HG03095 (cell line): ENCODE measurements at regions not wholly inside any gene's neighbourhood (a gene's known extent, or its start where the extent isn't known, plus 50 kb on each side); places are given as distances from the start of the nearest gene placed in this dataset.

Experiments
- ATAC-seq: cut with Tn5 transposase; IDR thresholded peaks from one replicate; pipeline ENCODE4 v1.9.1; 2021; ENCODE audit warnings: moderate library complexity; ENCODE audit not compliant: unreplicated experiment

GRCh38 chr16:86632206-86632605, 53.9 kb downstream of the FOXL1 start:
- no peak for ATAC-seq

- no peak for ATAC-seq
Measured at GRCh38 chr16:86632944-86633343, 54.6 kb downstream of the FOXL1 start.

- ATAC-seq: no peak
Measured at GRCh38 chr16:86634292-86634691, 55.9 kb downstream of the FOXL1 start.

- no peak for ATAC-seq
Measured at GRCh38 chr16:86635176-86635876, 57.0 kb downstream of the FOXL1 start.

GRCh38 chr16:86635926-86636325, 57.6 kb downstream of the FOXL1 start:
- no peak for ATAC-seq

GRCh38 chr16:86637744-86638143, 59.4 kb downstream of the FOXL1 start:
- no peak for ATAC-seq

- ATAC-seq: no peak
Measured at GRCh38 chr16:86638642-86639041, 60.3 kb downstream of the FOXL1 start.

GRCh38 chr16:86639354-86639753, 61.0 kb downstream of the FOXL1 start:
- no peak for ATAC-seq

- no peak for ATAC-seq
Measured at GRCh38 chr16:86640265-86640843, 62.0 kb downstream of the FOXL1 start.

- no peak for ATAC-seq
Measured at GRCh38 chr16:86642087-86642486, 63.7 kb downstream of the FOXL1 start.

- ATAC-seq: no peak
Measured at GRCh38 chr16:86643671-86644070, 65.3 kb downstream of the FOXL1 start.

- no peak for ATAC-seq
Measured at GRCh38 chr16:86647561-86647960, 69.2 kb downstream of the FOXL1 start.

GRCh38 chr16:86649875-86650274, 71.5 kb downstream of the FOXL1 start:
- ATAC-seq: no peak

- no peak for ATAC-seq
Measured at GRCh38 chr16:86651013-86651627, 72.8 kb downstream of the FOXL1 start.

GRCh38 chr16:86651823-86652222, 73.5 kb downstream of the FOXL1 start:
- no peak for ATAC-seq

GRCh38 chr16:86653285-86654006, 75.1 kb downstream of the FOXL1 start:
- no peak for ATAC-seq

GRCh38 chr16:86657972-86658371, 79.6 kb downstream of the FOXL1 start:
- no peak for ATAC-seq

- no peak for ATAC-seq
Measured at GRCh38 chr16:86660623-86661022, 82.3 kb downstream of the FOXL1 start.

GRCh38 chr16:86661706-86662105, 83.4 kb downstream of the FOXL1 start:
- no peak for ATAC-seq

- no peak for ATAC-seq
Measured at GRCh38 chr16:86662195-86662594, 83.8 kb downstream of the FOXL1 start.

GRCh38 chr16:86662740-86663139, 84.4 kb downstream of the FOXL1 start:
- no peak for ATAC-seq
